Muscle of leg (tissue), 3 donors: ENCODE measurements at regions not wholly inside any gene's neighbourhood (a gene's known extent, or its start where the extent isn't known, plus 50 kb on each side); places are given as distances from the start of the nearest gene placed in this dataset.
A peak's percentile ranks its signal among the peaks of the same experiment; 100 is the strongest.

Experiments used
- DNase-seq: peaks from one replicate; pipeline ENCODE4 v3.0.0; 2013
- H3K27ac ChIP-seq: one replicate; pipeline ENCODE4 v1.5.1; 2013; ENCODE audit warnings: mild to moderate bottlenecking, low read length, control low read depth
- H3K27me3 ChIP-seq: one replicate; pipeline ENCODE4 v1.6.1; 2013; ENCODE audit warnings: low read length; ENCODE audit not compliant: control insufficient read depth, insufficient read depth
- H3K36me3 ChIP-seq: one replicate; pipeline ENCODE4 v1.6.1; 2013; ENCODE audit warnings: low read length; ENCODE audit not compliant: control insufficient read depth, insufficient read depth
- H3K4me1 ChIP-seq: one replicate; pipeline ENCODE4 v1.6.1; 2013; ENCODE audit warnings: low read length; ENCODE audit not compliant: control insufficient read depth, insufficient read depth
- H3K4me3 ChIP-seq: one replicate; pipeline ENCODE4 v1.5.1; 2013; ENCODE audit warnings: low read length, control low read depth
- H3K9me3 ChIP-seq: replicated peaks from 2 replicates; pipeline ENCODE4 v1.6.1; 2013; ENCODE audit warnings: low read depth, low read length; ENCODE audit not compliant: control insufficient read depth
- WGBS: methylation state at CpG from one replicate; pipeline ENCODE4 v1.1.5; 2013; ENCODE audit warnings: missing lambda C conversion rate; ENCODE audit not compliant: insufficient coverage; 5-methylcytosine and 5-hydroxymethylcytosine counted together

DNA sequence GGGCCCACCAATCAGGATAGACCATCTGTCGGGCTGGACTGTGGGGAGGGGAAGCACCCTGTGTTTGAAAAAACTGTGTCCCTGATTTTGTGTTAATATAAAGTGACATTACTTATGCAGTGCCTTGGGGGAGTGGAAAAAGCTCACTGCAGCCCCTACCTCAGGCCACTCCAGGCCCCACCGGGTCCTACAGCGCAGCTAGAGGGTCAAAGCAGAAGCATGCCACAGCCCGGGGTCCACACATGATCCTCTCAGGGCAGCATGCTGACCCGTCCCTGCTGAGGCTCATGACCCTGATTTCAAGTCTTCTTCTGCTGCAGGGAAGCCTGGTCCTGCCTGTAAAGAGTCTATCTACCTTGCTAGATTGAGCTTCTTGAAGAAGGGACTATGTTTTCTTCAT, 133.0 kb upstream of the PLCB4 start:
- no peaks in the 10 kb centered on the region for H3K36me3 ChIP-seq
- H3K27ac ChIP-seq: no peak overlapping the region
- DNase-seq: no peak
- no peaks in the 10 kb centered on the region for H3K9me3 ChIP-seq
- peaks cover 3% of the 10 kb centered on the region for H3K4me1 ChIP-seq
- peaks cover 2% of the 10 kb centered on the region for H3K27me3 ChIP-seq
- H3K4me3 ChIP-seq: no peak overlapping the region
- WGBS: 82% methylated on average over 4 of the region's 5 CpGs

- no peaks in the 10 kb centered on the region for H3K36me3 ChIP-seq
- H3K4me1 ChIP-seq: no peaks in the 10 kb centered on the region
- no peak overlapping the region for H3K4me3 ChIP-seq
- peaks cover 2% of the 10 kb centered on the region for H3K27me3 ChIP-seq
- DNase-seq: no peak
- no peaks in the 10 kb centered on the region for H3K9me3 ChIP-seq
- H3K27ac ChIP-seq: no peak overlapping the region
- WGBS: no CpG with 5 or more reads among the region's 1 CpG
Measured at GRCh38 chr20:8938532-8938931, 130.4 kb upstream of the PLCB4 start.

- H3K27ac ChIP-seq: no peak overlapping the region
- WGBS: 75% methylated on average over 1 of the region's 2 CpGs
- peaks cover 2% of the 10 kb centered on the region for H3K27me3 ChIP-seq
- no peak for DNase-seq
- H3K4me3 ChIP-seq: no peak overlapping the region
- no peaks in the 10 kb centered on the region for H3K9me3 ChIP-seq
- no peaks in the 10 kb centered on the region for H3K36me3 ChIP-seq
- H3K4me1 ChIP-seq: no peaks in the 10 kb centered on the region
Measured at GRCh38 chr20:8940326-8940725, 128.6 kb upstream of the PLCB4 start.

DNA sequence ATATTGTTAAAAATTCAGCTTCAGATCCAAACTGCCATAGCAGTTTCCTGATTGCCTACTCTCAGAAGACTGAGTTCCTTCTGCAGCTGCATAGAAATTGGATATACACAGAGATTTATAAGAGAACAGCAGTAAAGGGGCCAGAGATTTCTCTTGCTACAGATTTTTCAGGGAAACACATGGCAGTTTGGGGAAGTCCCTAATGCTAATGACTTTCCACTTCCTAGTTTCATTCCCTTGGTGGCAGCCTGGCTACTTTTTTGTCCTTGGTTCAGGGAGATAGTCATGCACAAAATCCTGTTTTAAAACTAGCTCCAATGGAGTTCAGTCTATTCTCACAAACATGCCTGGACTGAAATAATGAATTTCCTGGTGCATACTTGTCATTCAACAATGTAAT, 125.3 kb upstream of the PLCB4 start:
- Histone ChIP-seq H3K27me3 (peaks cover 4% of the 10 kb centered on the region), H3K27ac (no peak overlapping the region), H3K36me3 (no peaks in the 10 kb centered on the region), H3K9me3 (no peaks in the 10 kb centered on the region), H3K4me1 (peaks cover 10% of the 10 kb centered on the region), H3K4me3 (no peak overlapping the region)
- DNase-seq: peak; percentile 67

- no peak overlapping the region for H3K27ac ChIP-seq
Measured at GRCh38 chr20:8946036-8946940, 122.6 kb upstream of the PLCB4 start.

DNA sequence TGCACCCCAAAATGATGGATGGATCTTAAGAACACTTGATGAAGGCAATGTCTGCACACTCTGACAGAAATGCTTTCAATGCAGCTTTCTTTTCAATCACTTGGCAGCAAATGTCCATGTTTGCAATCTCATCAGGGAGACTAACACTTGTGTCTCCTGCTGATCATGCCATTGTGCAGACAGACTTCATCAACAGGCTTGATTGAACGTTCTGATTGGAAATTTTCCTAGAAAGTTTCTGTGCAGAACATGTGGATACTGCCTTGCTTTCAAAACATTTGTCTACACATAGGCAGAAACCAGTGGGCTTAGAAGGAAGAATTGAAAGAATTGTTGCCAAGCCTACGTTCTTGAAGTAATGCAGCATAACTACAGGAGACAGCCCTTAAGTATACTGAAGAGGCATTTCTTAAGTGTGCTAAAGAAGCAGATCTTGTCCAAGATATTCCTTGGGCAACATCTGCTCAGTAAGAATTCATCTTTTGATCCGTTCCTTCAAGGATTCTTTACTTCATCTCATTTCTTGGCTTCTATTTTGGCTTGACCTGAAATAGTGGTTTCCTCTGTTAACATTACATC, 120.4 kb upstream of the PLCB4 start:
- Histone ChIP-seq H3K9me3 (no peaks in the 10 kb centered on the region), H3K27ac (no peak overlapping the region), H3K27me3 (peaks cover 2% of the 10 kb centered on the region), H3K4me1 (peaks cover 10% of the 10 kb centered on the region), H3K36me3 (no peaks in the 10 kb centered on the region), H3K4me3 (no peak overlapping the region)
- 25% methylated on average over 2 of the region's 3 CpGs for WGBS
- no peak for DNase-seq

More at GRCh38 chr20:8946036-8946940, 122.6 kb upstream of the PLCB4 start:
- no peaks in the 10 kb centered on the region for H3K36me3 ChIP-seq
- no peaks in the 10 kb centered on the region for H3K9me3 ChIP-seq
- H3K27me3 ChIP-seq: peaks cover 2% of the 10 kb centered on the region
- DNase-seq: peak; percentile 86
- H3K4me3 ChIP-seq: no peak overlapping the region
- WGBS: 18% methylated on average over 2 of the region's 6 CpGs
- peaks cover 10% of the 10 kb centered on the region for H3K4me1 ChIP-seq

DNA sequence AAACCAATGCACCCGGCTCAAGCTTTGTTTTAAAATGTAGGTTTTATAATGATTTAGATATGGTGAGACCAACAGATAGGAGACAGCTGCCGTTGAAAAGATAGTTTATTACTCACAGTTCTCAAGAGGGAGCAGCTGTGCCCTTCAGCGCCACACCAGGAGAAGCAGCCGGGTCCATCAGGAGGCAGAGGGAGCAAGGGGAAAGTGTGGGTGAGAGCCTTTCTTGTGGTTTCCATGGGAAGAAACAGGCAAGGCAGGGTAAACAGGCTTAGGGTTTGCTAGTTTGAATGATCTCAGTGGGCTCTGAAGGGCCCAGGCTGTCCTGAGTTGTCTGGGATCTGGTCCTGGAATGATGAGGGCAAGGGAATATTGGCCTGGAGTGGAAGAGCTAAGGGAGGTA, 117.7 kb upstream of the PLCB4 start:
- no peak for DNase-seq
- Histone ChIP-seq H3K27me3 (peaks cover 2% of the 10 kb centered on the region), H3K36me3 (no peaks in the 10 kb centered on the region), H3K4me3 (no peak overlapping the region), H3K9me3 (no peaks in the 10 kb centered on the region), H3K27ac (no peak overlapping the region), H3K4me1 (peaks cover 6% of the 10 kb centered on the region)
- 70% methylated on average over 4 of the region's 4 CpGs for WGBS

GRCh38 chr20:8952721-8953120, 116.2 kb upstream of the PLCB4 start:
- H3K27ac ChIP-seq: no peak overlapping the region
- WGBS: no CpG with 5 or more reads among the region's 2 CpGs

GRCh38 chr20:8953300-8953699, 115.6 kb upstream of the PLCB4 start:
- Histone ChIP-seq H3K4me1 (no peaks in the 10 kb centered on the region), H3K36me3 (no peaks in the 10 kb centered on the region), H3K9me3 (no peaks in the 10 kb centered on the region), H3K27ac (no peak overlapping the region), H3K27me3 (no peaks in the 10 kb centered on the region), H3K4me3 (no peak overlapping the region)
- no CpG with 5 or more reads among the region's 1 CpG for WGBS
- DNase-seq: no peak

More at GRCh38 chr20:8952721-8953120, 116.2 kb upstream of the PLCB4 start:
- no peaks in the 10 kb centered on the region for H3K9me3 ChIP-seq
- peaks cover under 1% of the 10 kb centered on the region for H3K27me3 ChIP-seq
- peaks cover under 1% of the 10 kb centered on the region for H3K4me1 ChIP-seq
- no peak overlapping the region for H3K4me3 ChIP-seq
- DNase-seq: peak; percentile 29
- no peaks in the 10 kb centered on the region for H3K36me3 ChIP-seq

DNA sequence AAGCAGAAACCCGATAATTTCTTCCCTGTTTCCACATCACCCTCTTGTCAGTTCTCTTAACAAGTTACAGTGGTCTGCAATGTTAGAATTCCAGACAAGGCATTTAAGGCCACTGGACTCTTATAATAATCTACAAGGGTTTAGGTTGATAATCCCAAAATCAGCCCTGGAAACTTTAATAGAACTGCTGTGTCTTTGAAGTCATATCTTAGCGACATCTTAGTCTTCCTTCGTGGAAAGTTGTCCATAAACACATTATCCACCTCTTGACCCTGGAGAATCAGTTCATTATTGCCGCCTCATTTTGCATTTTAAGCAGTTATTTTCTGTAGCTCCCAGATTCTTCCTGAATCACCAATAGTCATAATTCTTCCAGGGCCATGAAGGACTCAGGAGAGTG, 108.6 kb upstream of the PLCB4 start:
- Histone ChIP-seq H3K9me3 (no peaks in the 10 kb centered on the region), H3K27me3 (no peaks in the 10 kb centered on the region), H3K27ac (no peak overlapping the region), H3K4me3 (no peak overlapping the region), H3K36me3 (no peaks in the 10 kb centered on the region), H3K4me1 (no peaks in the 10 kb centered on the region)
- WGBS: 73% methylated on average over 2 of the region's 4 CpGs
- no peak for DNase-seq
